Prostate gland (tissue), 2 donors: ENCODE measurements at regions not wholly inside any gene's neighbourhood (a gene's known extent, or its start where the extent isn't known, plus 50 kb on each side); places are given as distances from the start of the nearest gene placed in this dataset.

Experiments
- DNase-seq: peaks from one replicate; pipeline ENCODE4 v3.0.0-alpha.2; 2019; ENCODE audit warnings: low spot score
- H3K27ac ChIP-seq, 2 donors: fragments of 200-600 bp; sonication (generic); 2 replicates each; pipeline ENCODE4 v1.5.1; 2017 to 2019
- H3K27me3 ChIP-seq: fragments of 200-600 bp; sonication (generic); replicated peaks from 2 replicates; pipeline ENCODE4 v1.5.1; 2019; ENCODE audit not compliant: insufficient read depth
- H3K36me3 ChIP-seq, 2 donors: fragments of 200-600 bp; sonication (generic); 1 replicate in 1 of 2; 2 replicates in 1 of 2; pipeline versions ENCODE4 v1.5.1 to v1.8.1; 2017 to 2019
- H3K4me1 ChIP-seq: fragments of 200-600 bp; sonication (generic); replicated peaks from 2 replicates; pipeline ENCODE4 v1.5.1; 2019
- H3K4me3 ChIP-seq, 2 donors: fragments of 200-600 bp; sonication (generic); 2 replicates each; pipeline ENCODE4 v1.5.1; 2017 to 2019
- H3K9me3 ChIP-seq: fragments of 200-600 bp; sonication (generic); 2 replicates; pipeline ENCODE4 v1.5.1; 2017
- CTCF ChIP-seq, 4 experiments: fragments of 200-600 bp in 2 of 4; fragments of 450-650 bp in 2 of 4; sonication (generic) in 2 of 4; IDR thresholded peaks; 1 replicate in 3 of 4; 2 replicates in 1 of 4; pipeline ENCODE4 v1.5.1; 2016 to 2019; ENCODE audit warnings: antibody characterized with exemption in 4 of 4, mild to moderate bottlenecking in 2 of 4, moderate library complexity in 2 of 4
- POLR2A ChIP-seq: fragments of 450-650 bp; IDR thresholded peaks from one replicate; pipeline ENCODE4 v1.6.1; 2016; ENCODE audit warnings: antibody characterized with exemption, mild to moderate bottlenecking
- POLR2AphosphoS5 ChIP-seq: sonication (generic); formaldehyde crosslinking; IDR thresholded peaks from one replicate; pipeline ENCODE4 v1.6.1; 2017; ENCODE audit warnings: antibody characterized with exemption
- WGBS: methylation state at CpG from one replicate; pipeline ENCODE4 v1.1.5; 2018; 5-methylcytosine and 5-hydroxymethylcytosine counted together
- intact Hi-C: fragments of 100-400 bp; cut with DNase I; formaldehyde crosslinking; loops from one replicate; pipeline ENCODE4 v1.14.2; 2022

DNA sequence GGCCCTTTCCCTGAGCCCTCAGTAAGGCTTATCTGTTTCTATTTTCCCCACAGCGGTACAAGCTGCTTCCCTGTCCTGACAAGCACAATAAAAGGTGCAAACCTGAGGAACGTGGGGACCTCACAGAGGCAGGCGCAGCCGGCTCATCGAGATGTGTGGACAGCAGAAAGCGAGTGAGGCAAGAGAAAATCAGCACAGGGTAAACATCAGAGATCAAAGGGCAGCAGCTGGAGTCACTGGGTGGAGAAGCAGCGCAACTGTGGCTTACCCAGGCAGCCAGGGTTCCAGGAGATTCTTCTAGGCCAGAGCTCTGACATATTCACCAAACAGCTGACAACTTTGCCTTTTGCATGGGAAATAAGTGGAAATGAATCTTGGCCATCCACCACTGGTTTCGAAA is 212.6 kb downstream of the WDR11 start:
- 53% methylated on average over 8 of the region's 8 CpGs for WGBS
- intact Hi-C loops: no loop called here
- no peaks in the 10 kb centered on the region for H3K27me3 ChIP-seq
- H3K4me1 ChIP-seq: no peaks in the 10 kb centered on the region
- H3K27ac ChIP-seq: no peak overlapping the region
- no peak for TF ChIP-seq POLR2AphosphoS5
- no peak for TF ChIP-seq CTCF (IDR thresholded peaks at IDR 0.05)
- TF ChIP-seq POLR2A: no peak
- H3K4me3 ChIP-seq: no peak overlapping the region
- no peaks in the 10 kb centered on the region for H3K9me3 ChIP-seq
- no peaks in the 10 kb centered on the region for H3K36me3 ChIP-seq
- DNase-seq: no peak

DNA sequence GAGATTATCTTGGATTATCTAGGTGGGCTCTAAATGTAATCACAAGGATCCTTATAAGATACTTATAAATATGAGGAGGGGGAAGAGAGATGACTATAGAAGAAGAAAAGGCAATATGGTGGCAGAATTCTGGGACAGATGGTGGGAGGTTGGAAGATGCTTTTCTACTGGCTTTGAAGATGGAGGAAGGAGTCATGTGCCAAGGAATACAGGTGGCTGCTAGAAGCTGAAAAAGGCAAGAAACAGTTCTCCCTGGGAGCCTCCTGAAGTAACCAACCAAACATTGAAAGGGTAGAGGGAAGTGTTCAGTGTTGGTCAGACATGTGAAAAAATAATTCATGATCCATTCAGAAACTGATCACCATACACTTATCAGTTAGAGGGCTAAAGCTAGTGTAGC is 213.3 kb downstream of the WDR11 start:
- no peak overlapping the region for H3K27ac ChIP-seq
- TF ChIP-seq CTCF (IDR thresholded peaks at IDR 0.05) (no peak), POLR2AphosphoS5 (no peak), POLR2A (no peak)
- H3K4me1 ChIP-seq: no peaks in the 10 kb centered on the region
- no peak for DNase-seq
- H3K4me3 ChIP-seq: no peak overlapping the region
- H3K9me3 ChIP-seq: no peaks in the 10 kb centered on the region
- H3K36me3 ChIP-seq: no peaks in the 10 kb centered on the region
- intact Hi-C loops: no loop called here
- no peaks in the 10 kb centered on the region for H3K27me3 ChIP-seq

GRCh38 chr10:121065330-121065729 is 214.2 kb downstream of the WDR11 start:
- Histone ChIP-seq H3K27me3 (no peaks in the 10 kb centered on the region), H3K9me3 (no peaks in the 10 kb centered on the region), H3K27ac (no peak overlapping the region), H3K4me3 (no peak overlapping the region), H3K4me1 (no peaks in the 10 kb centered on the region), H3K36me3 (no peaks in the 10 kb centered on the region)
- intact Hi-C loops: no loop called here
- TF ChIP-seq CTCF (IDR thresholded peaks at IDR 0.05): no peak
- DNase-seq: no peak

DNA sequence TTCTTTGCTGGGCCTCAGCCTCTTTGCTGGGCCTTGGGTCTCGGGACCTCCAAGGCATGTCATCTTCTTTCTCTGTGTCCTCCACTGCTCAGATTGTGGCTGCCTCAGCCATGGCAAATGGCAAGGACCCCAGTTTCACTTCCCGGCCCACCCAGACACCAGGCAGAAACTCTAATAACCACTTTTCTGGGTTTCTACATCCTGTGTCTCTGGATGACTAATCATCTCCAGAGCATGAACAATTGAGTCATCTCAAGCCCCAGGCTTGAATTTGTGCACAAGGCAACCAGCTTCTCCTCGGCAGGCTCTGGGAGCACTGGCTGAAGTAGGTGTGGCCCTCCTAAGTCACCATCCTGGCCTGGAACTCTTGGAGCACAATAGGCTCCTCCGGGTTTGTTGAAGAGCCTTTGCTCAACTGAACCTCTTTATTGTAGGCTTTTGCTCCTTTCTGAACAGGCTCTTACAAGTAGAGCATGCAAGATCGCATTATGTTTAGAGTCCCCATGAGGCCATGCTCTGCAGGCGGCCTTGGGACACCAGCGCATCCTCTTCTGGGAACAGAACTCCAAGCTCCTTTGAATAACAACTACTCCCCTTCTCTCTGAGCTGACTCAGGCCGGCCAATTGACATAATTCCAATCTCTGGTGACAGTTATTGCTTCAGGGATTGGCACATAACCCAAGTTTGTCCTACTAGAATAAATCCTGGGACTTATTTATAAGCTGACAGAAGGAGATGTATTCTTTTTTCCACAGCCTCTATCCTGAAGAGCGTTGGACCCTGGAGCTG is 218.1 kb downstream of the WDR11 start:
- no peak overlapping the region for H3K27ac ChIP-seq
- H3K4me3 ChIP-seq: no peak overlapping the region
- no peaks in the 10 kb centered on the region for H3K36me3 ChIP-seq
- 68% methylated on average over 9 of the region's 9 CpGs for WGBS
- no peak for DNase-seq
- peaks cover 4% of the 10 kb centered on the region for H3K4me1 ChIP-seq
- no peaks in the 10 kb centered on the region for H3K9me3 ChIP-seq
- intact Hi-C loops: no loop called here
- no peaks in the 10 kb centered on the region for H3K27me3 ChIP-seq
- TF ChIP-seq POLR2A (no peak), CTCF (IDR thresholded peaks at IDR 0.05) (no peak), POLR2AphosphoS5 (no peak)
